ENCODE measurements at regions not wholly inside any gene's neighbourhood (a gene's known extent, or its start where the extent isn't known, plus 50 kb on each side); places are given as distances from the start of the nearest gene placed in this dataset.

DNA sequence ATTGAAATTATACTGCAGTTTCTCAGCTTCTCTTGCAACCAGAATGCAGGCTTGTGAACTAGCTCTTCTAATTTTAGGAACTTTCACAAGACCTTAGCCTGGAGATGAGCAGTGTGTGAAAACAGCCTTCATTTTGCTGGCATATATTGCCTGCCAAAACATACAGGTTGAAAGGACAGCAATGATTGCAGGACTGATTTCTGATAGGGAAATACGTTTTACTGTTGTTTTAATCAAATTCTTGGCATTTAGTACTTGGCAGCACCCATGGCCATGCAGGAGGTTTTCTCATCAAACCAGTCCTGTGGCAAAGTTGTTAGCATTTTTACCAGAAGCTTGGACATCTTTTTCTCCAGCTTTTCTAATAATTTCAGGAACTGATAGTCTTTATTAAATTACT, 91.9 kb upstream of the MUCL1 start:
- no peak overlapping the region for H3K27ac ChIP-seq
- no peaks in the 10 kb centered on the region for H3K36me3 ChIP-seq (ENCODE audit: insufficient read depth, low read length)
- no peak overlapping the region for H3K4me3 ChIP-seq
- no peak for TF ChIP-seq POLR2AphosphoS5 (IDR thresholded peaks at IDR 0.05; ENCODE audit: borderline replicate concordance, low read depth, low read length)
- no peak for TF ChIP-seq FOXP2 (optimal IDR thresholded peaks at IDR 0.05; ENCODE audit: control extremely low read depth, extremely low read length, insufficient read depth)
- TF ChIP-seq EZH2 (IDR thresholded peaks at IDR 0.05), result no peak
- no peaks in the 10 kb centered on the region for H3K9me3 ChIP-seq (ENCODE audit: low read depth, low read length)
- DNase-seq (ENCODE audit: low read depth, low spot score), result no peak
- H3K9ac ChIP-seq (ENCODE audit: insufficient read length), result no peak overlapping the region

DNA sequence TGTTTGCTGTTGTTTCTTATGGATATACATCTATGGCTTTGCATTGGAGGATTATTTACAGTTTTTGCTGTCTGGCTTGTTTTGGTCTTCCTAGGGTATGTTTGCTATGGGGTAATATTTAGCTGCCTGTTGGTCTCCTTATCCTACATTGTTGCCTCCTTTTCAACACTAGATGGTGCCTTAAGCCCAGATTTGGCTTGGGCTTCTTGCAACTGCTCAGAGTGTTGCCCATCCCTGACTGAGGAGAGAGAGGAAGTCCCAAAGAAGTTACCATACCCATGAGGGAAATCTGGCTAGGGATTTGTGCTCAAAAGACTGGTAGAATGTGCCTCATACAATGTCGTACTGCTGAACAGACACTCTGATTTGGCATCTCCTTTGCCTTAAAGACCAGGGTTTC, 94.6 kb upstream of the MUCL1 start:
- H3K9ac ChIP-seq (ENCODE audit: insufficient read length), result no peak overlapping the region
- H3K36me3 ChIP-seq (ENCODE audit: insufficient read depth, low read length), result no peaks in the 10 kb centered on the region
- no peak for TF ChIP-seq FOXP2 (optimal IDR thresholded peaks at IDR 0.05; ENCODE audit: control extremely low read depth, extremely low read length, insufficient read depth)
- H3K9me3 ChIP-seq (ENCODE audit: low read depth, low read length), result no peaks in the 10 kb centered on the region
- H3K4me3 ChIP-seq, result no peak overlapping the region
- peak; percentile 42 for DNase-seq (ENCODE audit: low read depth, low spot score)
- H3K27ac ChIP-seq, result no peak overlapping the region

DNA sequence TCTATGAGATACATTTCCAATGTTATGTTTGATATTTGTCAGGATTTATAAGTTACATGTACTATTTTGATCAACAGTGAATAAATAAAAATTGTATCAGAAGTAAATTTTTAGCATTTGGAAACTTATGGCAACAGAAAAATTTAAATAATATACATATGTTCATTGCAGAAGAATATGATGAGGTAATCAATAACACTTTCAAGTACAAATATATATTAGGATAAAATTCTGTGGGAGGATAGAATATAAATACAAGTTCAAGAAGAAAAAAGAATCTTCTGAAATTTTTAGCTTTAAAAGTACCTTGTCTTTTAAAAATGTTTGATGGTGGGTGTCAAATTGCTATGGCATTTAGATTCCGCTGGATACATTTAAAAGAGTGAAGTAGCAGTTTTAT, 102.8 kb upstream of the MUCL1 start:
- no peak for DNase-seq (ENCODE audit: low read depth, low spot score)
- no peak overlapping the region for H3K4me3 ChIP-seq
- no peaks in the 10 kb centered on the region for H3K36me3 ChIP-seq (ENCODE audit: insufficient read depth, low read length)
- no peaks in the 10 kb centered on the region for H3K9me3 ChIP-seq (ENCODE audit: low read depth, low read length)
- H3K9ac ChIP-seq (ENCODE audit: insufficient read length), result no peak overlapping the region
- no peak overlapping the region for H3K27ac ChIP-seq
- TF ChIP-seq EZH2 (IDR thresholded peaks at IDR 0.05) (no peak), FOXP2 (optimal IDR thresholded peaks at IDR 0.05; ENCODE audit: control extremely low read depth, extremely low read length, insufficient read depth) (no peak), POLR2AphosphoS5 (IDR thresholded peaks at IDR 0.05; ENCODE audit: borderline replicate concordance, low read depth, low read length) (no peak)

DNA sequence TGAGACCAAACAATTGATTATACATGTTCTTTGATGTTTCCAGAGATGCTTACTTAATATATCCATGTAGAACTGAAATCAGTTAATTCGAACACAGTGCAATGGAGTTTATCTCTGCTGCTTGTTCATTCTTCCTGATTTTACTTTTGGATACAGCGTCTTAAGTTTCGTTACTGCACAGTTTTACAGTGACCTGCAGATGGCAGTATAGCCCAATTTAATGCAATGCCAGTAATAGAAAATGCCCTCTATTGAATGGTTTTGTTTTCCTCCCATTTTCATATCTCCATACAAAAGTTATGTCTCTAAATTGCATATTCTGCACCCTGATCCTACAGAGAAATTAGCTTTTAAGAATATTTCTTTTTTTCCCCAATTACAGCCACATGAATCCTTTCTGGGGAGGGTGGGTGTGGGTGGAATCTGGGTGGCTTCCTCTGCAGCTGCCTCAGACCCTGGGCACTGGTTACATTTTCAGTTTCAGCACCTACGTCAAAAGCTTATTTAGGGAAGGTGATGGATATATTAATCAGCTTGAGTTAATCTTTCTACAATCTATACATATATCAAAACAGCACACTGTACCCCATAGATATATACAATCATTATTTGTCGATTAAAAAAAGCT, 101.1 kb upstream of the DCD start:
- DNase-seq (ENCODE audit: low read depth, low spot score), result peak; percentile 53
- no peaks in the 10 kb centered on the region for H3K9me3 ChIP-seq (ENCODE audit: low read depth, low read length)
- TF ChIP-seq POLR2AphosphoS5 (IDR thresholded peaks at IDR 0.05; ENCODE audit: borderline replicate concordance, low read depth, low read length) (no peak), EZH2 (IDR thresholded peaks at IDR 0.05) (no peak), FOXP2 (optimal IDR thresholded peaks at IDR 0.05; ENCODE audit: control extremely low read depth, extremely low read length, insufficient read depth) (no peak)
- no peak overlapping the region for H3K9ac ChIP-seq (ENCODE audit: insufficient read length)
- H3K36me3 ChIP-seq (ENCODE audit: insufficient read depth, low read length), result no peaks in the 10 kb centered on the region
- H3K27ac ChIP-seq, result no peak overlapping the region
- no peak overlapping the region for H3K4me3 ChIP-seq

DNA sequence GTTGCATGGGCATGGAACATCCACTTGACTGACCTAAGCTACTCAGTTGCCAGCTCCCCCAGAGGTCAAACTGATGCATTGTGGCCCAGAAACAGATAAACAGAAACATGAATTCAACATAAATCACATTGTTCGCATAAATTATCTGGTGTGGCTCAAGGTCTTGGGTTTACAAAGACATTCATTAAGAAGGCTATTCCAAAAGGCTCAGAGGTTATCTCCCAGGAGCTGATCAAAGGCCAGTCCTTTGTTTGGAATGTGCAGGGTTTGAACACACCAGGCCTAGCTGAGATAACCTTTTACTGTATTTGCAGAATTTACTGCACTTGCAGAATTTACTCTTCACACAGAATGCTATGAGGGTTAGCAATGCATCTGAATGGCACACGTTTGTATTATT, 96.4 kb upstream of the DCD start:
- DNase-seq (ENCODE audit: low read depth, low spot score), result no peak
- Histone ChIP-seq H3K9ac (ENCODE audit: insufficient read length) (no peak overlapping the region), H3K4me3 (no peak overlapping the region), H3K9me3 (ENCODE audit: low read depth, low read length) (no peaks in the 10 kb centered on the region), H3K27ac (no peak overlapping the region), H3K36me3 (ENCODE audit: insufficient read depth, low read length) (no peaks in the 10 kb centered on the region)
- TF ChIP-seq POLR2AphosphoS5 (IDR thresholded peaks at IDR 0.05; ENCODE audit: borderline replicate concordance, low read depth, low read length) (no peak), EZH2 (IDR thresholded peaks at IDR 0.05) (no peak), FOXP2 (optimal IDR thresholded peaks at IDR 0.05; ENCODE audit: control extremely low read depth, extremely low read length, insufficient read depth) (no peak)

DNA sequence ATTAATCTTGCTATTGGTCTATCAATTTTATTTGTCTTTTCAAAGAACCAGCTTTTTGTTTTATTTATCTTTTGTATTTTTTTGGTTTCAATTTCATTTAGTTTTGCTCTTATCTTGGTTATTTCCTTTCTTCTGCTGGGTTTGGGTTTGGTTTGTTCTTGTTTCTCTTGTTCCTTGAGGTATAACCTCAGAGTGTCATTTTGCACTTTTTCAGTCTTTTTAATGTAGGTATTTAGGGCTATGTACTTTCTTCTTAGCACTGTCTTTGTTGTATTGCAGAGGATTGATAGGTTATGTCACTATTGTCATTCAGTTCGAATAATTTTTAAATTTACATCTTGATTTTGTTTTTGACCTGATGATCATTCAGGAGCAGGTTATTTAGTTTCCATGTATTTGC, 92.7 kb upstream of the DCD start:
- H3K9ac ChIP-seq (ENCODE audit: insufficient read length), result no peak overlapping the region
- DNase-seq (ENCODE audit: low read depth, low spot score), result no peak
- no peak for TF ChIP-seq FOXP2 (optimal IDR thresholded peaks at IDR 0.05; ENCODE audit: control extremely low read depth, extremely low read length, insufficient read depth)
- no peak for TF ChIP-seq POLR2AphosphoS5 (IDR thresholded peaks at IDR 0.05; ENCODE audit: borderline replicate concordance, low read depth, low read length)
- no peak for TF ChIP-seq EZH2 (IDR thresholded peaks at IDR 0.05)
- H3K4me3 ChIP-seq, result no peak overlapping the region
- H3K27ac ChIP-seq, result no peak overlapping the region
- H3K36me3 ChIP-seq (ENCODE audit: insufficient read depth, low read length), result no peaks in the 10 kb centered on the region
- H3K9me3 ChIP-seq (ENCODE audit: low read depth, low read length), result no peaks in the 10 kb centered on the region

DNA sequence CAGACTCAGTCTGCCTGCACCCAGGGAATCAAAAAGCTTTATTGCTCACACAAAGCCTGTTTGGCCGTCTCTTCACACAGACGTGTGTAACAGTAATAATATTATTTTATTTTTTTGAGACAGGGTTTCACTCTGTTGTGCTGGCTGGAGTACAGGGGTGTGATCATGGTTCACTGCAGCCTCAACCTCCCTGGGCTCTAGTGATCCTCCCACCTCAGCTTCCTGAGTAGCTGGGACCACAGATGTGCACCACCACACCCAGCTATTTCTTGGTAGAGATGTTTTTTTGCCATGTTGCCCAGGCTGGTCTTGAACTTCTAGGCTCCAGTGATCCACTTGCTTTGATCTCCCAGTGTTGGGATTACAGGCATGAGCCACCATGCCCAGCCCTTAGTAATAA, 88.4 kb upstream of the DCD start:
- DNase-seq (ENCODE audit: low read depth, low spot score), result no peak
- TF ChIP-seq POLR2AphosphoS5 (IDR thresholded peaks at IDR 0.05; ENCODE audit: borderline replicate concordance, low read depth, low read length) (no peak), FOXP2 (optimal IDR thresholded peaks at IDR 0.05; ENCODE audit: control extremely low read depth, extremely low read length, insufficient read depth) (no peak), EZH2 (IDR thresholded peaks at IDR 0.05) (no peak)
- Histone ChIP-seq H3K27ac (no peak overlapping the region), H3K9ac (ENCODE audit: insufficient read length) (no peak overlapping the region), H3K36me3 (ENCODE audit: insufficient read depth, low read length) (no peaks in the 10 kb centered on the region), H3K9me3 (ENCODE audit: low read depth, low read length) (no peaks in the 10 kb centered on the region), H3K4me3 (no peak overlapping the region)

DNA sequence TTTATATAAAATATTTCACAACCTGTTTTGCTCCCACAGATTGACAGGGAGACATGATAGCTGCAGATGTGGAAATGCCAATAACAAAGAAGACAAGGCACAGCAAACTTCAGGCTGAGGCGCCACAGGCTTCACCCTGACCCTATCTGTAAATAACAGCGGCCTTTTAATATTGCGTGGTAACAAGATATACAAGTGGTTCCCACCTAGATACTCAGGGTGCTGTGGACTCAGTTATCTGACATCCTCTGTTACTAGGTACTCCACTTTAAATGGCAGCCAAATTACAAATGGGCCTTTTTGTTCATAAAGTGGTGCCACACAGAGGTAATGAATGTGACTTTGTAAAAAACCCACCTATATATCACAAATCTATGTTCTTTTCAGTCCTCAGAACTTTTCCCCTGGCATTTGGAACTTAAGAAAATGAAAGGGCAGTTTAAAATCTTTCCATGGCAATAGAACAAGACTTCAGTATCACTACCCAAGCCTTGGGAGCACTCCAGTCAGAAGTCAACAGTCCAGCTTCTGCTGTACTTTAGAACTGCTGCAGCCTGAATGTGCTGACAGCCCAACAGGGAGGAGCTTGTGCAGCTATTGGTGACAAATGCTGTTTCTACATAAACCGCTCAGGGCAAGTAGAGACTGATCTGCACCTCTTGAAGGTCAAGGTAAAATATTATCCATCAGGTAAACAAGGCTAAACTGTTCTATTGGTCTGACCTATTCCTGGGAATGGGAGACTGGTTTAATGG, 86.2 kb upstream of the DCD start:
- H3K9ac ChIP-seq (ENCODE audit: insufficient read length), result no peak overlapping the region

More for the DNA sequence above, 86.2 kb upstream of the DCD start:
- TF ChIP-seq FOXP2 (optimal IDR thresholded peaks at IDR 0.05; ENCODE audit: control extremely low read depth, extremely low read length, insufficient read depth), result no peak
- TF ChIP-seq POLR2AphosphoS5 (IDR thresholded peaks at IDR 0.05; ENCODE audit: borderline replicate concordance, low read depth, low read length), result no peak
- no peak for TF ChIP-seq EZH2 (IDR thresholded peaks at IDR 0.05)
- H3K9me3 ChIP-seq (ENCODE audit: low read depth, low read length), result no peaks in the 10 kb centered on the region
- H3K36me3 ChIP-seq (ENCODE audit: insufficient read depth, low read length), result no peaks in the 10 kb centered on the region
- no peak overlapping the region for H3K27ac ChIP-seq
- DNase-seq (ENCODE audit: low read depth, low spot score), result no peak
- no peak overlapping the region for H3K4me3 ChIP-seq

Measured in SK-N-MC (cell line).